NCI-H1417 (cell line): ENCODE measurements at regions not wholly inside any gene's neighbourhood (a gene's known extent, or its start where the extent isn't known, plus 50 kb on each side); places are given as distances from the start of the nearest gene placed in this dataset.

Experiments used
- DNase-seq, 3 experiments: peaks; one replicate each; lab custom pipeline; 2025; lab: John Stamatoyannopoulos, UW

GRCh38 chr4:122203407-122203806 is 51.3 kb downstream of the BLTP1 start:
- DNase-seq, result no peak

- peak in 1 of 3 experiments; percentile 14 for DNase-seq
Measured at GRCh38 chr4:122205687-122206086, 53.6 kb downstream of the BLTP1 start.

GRCh38 chr4:122212880-122213279 is 60.7 kb downstream of the BLTP1 start:
- DNase-seq, result no peak

GRCh38 chr4:122218762-122219161 is 66.6 kb downstream of the BLTP1 start:
- peak in 1 of 3 experiments; percentile 18 for DNase-seq

GRCh38 chr4:122219356-122219755 is 67.2 kb downstream of the BLTP1 start:
- no peak for DNase-seq

- no peak for DNase-seq
Measured at GRCh38 chr4:122221322-122221721, 69.2 kb downstream of the BLTP1 start.

- peak in 2 of 3 experiments; percentile 20 to 70 for DNase-seq
Measured at GRCh38 chr4:122224348-122224747, 72.2 kb downstream of the BLTP1 start.

- DNase-seq, result no peak
Measured at GRCh38 chr4:122227202-122227601, 75.1 kb downstream of the BLTP1 start.

- DNase-seq, result no peak
Measured at GRCh38 chr4:122229857-122230256, 77.7 kb downstream of the BLTP1 start.

- no peak for DNase-seq
Measured at GRCh38 chr4:122232633-122233032, 80.5 kb downstream of the BLTP1 start.

GRCh38 chr4:122234686-122235085 is 82.6 kb downstream of the BLTP1 start:
- no peak for DNase-seq

- DNase-seq, result no peak
Measured at GRCh38 chr4:122243785-122244184, 91.7 kb downstream of the BLTP1 start.

- no peak for DNase-seq
Measured at GRCh38 chr4:122244764-122245163, 92.6 kb downstream of the BLTP1 start.

- DNase-seq, result no peak
Measured at GRCh38 chr4:122246551-122246950, 94.4 kb downstream of the BLTP1 start.

- no peak for DNase-seq
Measured at GRCh38 chr4:122249357-122249756, 97.2 kb downstream of the BLTP1 start.

- no peak for DNase-seq
Measured at GRCh38 chr4:122252584-122252983, 100.5 kb downstream of the BLTP1 start.

GRCh38 chr4:122259849-122260248 is 107.7 kb downstream of the BLTP1 start:
- DNase-seq, result peak in 2 of 3 experiments; percentile 2 to 33

GRCh38 chr4:122276359-122276758 is 102.5 kb upstream of the ADAD1 start:
- no peak for DNase-seq

- no peak for DNase-seq
Measured at GRCh38 chr4:122278976-122279375, 99.8 kb upstream of the ADAD1 start.

- DNase-seq, result no peak
Measured at GRCh38 chr4:122279670-122280069, 99.1 kb upstream of the ADAD1 start.

GRCh38 chr4:122285285-122285684 is 93.5 kb upstream of the ADAD1 start:
- DNase-seq, result no peak

- no peak for DNase-seq
Measured at GRCh38 chr4:122293374-122294365, 85.1 kb upstream of the ADAD1 start.

- DNase-seq, result no peak
Measured at GRCh38 chr4:122297694-122298093, 81.1 kb upstream of the ADAD1 start.

- no peak for DNase-seq
Measured at GRCh38 chr4:122300776-122301175, 78.0 kb upstream of the ADAD1 start.
